Activated T-cell treated with anti-CD3 and anti-CD28 coated beads, Interleukin-2, amount 50 U/mL, for 4 hours (primary cell): ENCODE measurements at regions not wholly inside any gene's neighbourhood (a gene's known extent, or its start where the extent isn't known, plus 50 kb on each side); places are given as distances from the start of the nearest gene placed in this dataset.

Source experiments
- ATAC-seq, 2 donors: fragments of 200-7000 bp; cut with Tn5 transposase; one replicate each; pipeline ENCODE4 v1.10.0; 2021
- DNase-seq: peaks from one replicate; pipeline ENCODE4 v3.0.0-alpha.2; 2020
- H3K27me3 Mint-ChIP-seq: one replicate; pipeline ENCODE4 v1.8.0; 2021; ENCODE audit warnings: low read depth, mixed read lengths
- H3K36me3 Mint-ChIP-seq: one replicate; pipeline ENCODE4 v1.8.0; 2022; ENCODE audit warnings: mixed read lengths; ENCODE audit not compliant: insufficient read depth
- H3K4me1 Mint-ChIP-seq: one replicate; pipeline ENCODE4 v1.8.0; 2021; ENCODE audit warnings: low read depth, mixed read lengths
- H3K4me3 Mint-ChIP-seq: one replicate; pipeline ENCODE4 v1.8.0; 2021; ENCODE audit warnings: mild to moderate bottlenecking, moderate library complexity, mixed read lengths
- H3K9me3 Mint-ChIP-seq: one replicate; pipeline ENCODE4 v1.8.0; 2021; ENCODE audit warnings: mixed read lengths

DNA sequence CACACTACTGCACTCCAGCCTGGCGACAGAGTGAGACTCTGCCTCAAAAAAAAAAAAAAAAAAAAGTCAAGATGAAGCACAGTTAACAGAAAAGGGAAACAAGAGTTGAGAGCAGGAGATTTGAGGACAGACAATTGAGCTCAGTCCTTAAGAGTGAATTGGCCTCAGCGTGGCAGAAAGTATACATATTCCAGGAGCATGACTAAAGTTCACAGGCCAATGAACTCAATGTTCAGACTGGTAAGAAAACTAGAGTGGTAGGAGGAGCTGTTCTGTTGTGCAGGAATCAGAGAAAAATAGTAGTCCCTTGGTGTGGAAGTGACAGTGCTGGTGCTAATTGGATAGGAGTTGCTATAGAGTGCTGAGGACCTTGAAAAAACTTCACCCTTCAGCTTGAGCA is 60.0 kb downstream of the NRN1 start:
- H3K4me3 Mint-ChIP-seq = no peak overlapping the region
- peaks cover 2% of the 10 kb centered on the region for H3K36me3 Mint-ChIP-seq
- ATAC-seq (no peak), DNase-seq (no peak)
- H3K4me1 Mint-ChIP-seq = no peaks in the 10 kb centered on the region
- peaks cover 20% of the 10 kb centered on the region for H3K9me3 Mint-ChIP-seq
- no peaks in the 10 kb centered on the region for H3K27me3 Mint-ChIP-seq

DNA sequence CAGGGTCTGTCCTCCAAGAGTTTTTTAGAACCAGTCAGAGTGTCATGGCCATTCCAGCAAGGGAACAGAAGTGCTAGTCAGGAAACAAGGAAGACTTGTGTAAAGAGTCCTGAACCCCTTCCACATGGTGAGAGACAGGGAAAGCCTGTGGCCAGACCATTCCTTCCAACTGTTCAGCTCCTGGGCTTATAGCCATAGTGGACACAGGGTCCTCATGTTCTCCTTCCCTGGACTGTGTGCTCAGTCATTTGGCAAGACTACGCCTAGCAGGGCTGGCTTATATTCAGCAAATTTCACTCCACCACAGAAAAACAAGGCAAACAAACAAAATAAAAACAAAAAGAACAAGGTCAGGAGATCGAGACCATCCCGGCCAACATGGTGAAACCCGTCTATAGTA is 60.5 kb downstream of the NRN1 start:
- H3K27me3 Mint-ChIP-seq = no peaks in the 10 kb centered on the region
- H3K4me3 Mint-ChIP-seq = no peak overlapping the region
- H3K36me3 Mint-ChIP-seq = peaks cover 2% of the 10 kb centered on the region
- DNase-seq (no peak), ATAC-seq (no peak)
- H3K4me1 Mint-ChIP-seq = no peaks in the 10 kb centered on the region
- H3K9me3 Mint-ChIP-seq = peaks cover 20% of the 10 kb centered on the region

DNA sequence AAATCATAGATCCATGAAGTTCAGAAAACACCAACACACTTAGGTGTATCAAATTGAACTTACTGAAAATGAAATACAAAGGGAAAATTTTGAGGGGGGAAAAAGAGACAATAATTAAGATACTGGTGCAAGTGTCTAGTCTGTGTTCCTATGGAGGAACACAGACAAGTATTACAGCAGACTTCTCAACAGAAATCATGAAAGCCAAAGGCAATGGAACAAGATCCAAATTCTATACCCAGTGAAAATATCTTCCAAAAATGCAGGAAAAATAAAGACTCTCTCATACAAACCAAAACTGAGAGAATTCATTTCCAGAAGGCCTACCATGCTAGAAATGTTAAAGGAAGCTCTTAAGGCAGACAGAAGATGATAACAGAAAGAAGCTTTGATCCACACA is 63.1 kb downstream of the NRN1 start:
- H3K4me3 Mint-ChIP-seq = no peak overlapping the region
- no peak for DNase-seq
- H3K9me3 Mint-ChIP-seq = peaks cover 20% of the 10 kb centered on the region
- no peaks in the 10 kb centered on the region for H3K4me1 Mint-ChIP-seq
- ATAC-seq = no peak
- H3K27me3 Mint-ChIP-seq = no peaks in the 10 kb centered on the region
- H3K36me3 Mint-ChIP-seq = peaks cover 2% of the 10 kb centered on the region

DNA sequence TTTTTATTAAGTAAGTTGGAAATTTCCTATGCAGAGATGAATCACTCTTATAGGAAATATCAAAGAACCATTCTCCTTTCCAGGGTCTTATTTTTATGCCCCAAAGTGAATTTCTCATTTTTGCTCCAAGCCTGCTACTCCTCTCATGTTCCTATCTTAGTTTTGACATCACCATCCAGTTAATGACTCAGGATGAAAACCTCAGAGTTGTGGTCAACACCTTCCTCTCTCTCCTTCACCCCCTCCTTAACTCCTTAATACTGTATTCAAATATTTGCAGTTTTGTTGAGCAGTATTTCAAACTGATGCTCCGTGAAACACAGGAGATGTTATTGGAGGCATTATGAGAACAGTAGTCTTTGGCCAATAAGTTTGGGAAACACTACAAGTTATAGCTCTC is 64.1 kb downstream of the NRN1 start:
- DNase-seq (no peak), ATAC-seq (no peak)
- H3K4me3 Mint-ChIP-seq = no peak overlapping the region
- no peaks in the 10 kb centered on the region for H3K4me1 Mint-ChIP-seq
- H3K36me3 Mint-ChIP-seq = peaks cover 2% of the 10 kb centered on the region
- no peaks in the 10 kb centered on the region for H3K27me3 Mint-ChIP-seq
- peaks cover 20% of the 10 kb centered on the region for H3K9me3 Mint-ChIP-seq

DNA sequence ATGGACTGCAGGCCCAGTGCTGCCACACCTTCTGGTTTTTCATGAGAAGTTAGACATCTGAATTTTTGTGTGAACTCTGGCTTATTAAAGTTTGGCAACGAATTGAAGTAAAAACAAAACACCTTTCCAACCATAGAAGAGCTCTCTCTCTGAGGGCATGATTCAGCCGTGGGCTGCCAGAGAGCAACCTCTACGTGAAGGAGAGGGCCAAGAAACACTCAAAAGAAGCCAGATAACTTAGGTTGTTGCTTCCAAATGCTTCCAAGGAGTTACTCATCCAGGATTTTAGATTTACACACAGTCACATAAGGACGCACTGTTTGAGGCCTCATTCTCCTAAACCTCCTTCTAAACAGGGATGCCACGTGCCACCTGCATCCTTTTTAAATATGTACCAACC is 65.5 kb downstream of the NRN1 start:
- peaks cover 2% of the 10 kb centered on the region for H3K36me3 Mint-ChIP-seq
- H3K27me3 Mint-ChIP-seq = peaks cover 4% of the 10 kb centered on the region
- H3K4me3 Mint-ChIP-seq = no peak overlapping the region
- H3K9me3 Mint-ChIP-seq = peaks cover 20% of the 10 kb centered on the region
- ATAC-seq = no peak
- no peak for DNase-seq
- H3K4me1 Mint-ChIP-seq = no peaks in the 10 kb centered on the region

DNA sequence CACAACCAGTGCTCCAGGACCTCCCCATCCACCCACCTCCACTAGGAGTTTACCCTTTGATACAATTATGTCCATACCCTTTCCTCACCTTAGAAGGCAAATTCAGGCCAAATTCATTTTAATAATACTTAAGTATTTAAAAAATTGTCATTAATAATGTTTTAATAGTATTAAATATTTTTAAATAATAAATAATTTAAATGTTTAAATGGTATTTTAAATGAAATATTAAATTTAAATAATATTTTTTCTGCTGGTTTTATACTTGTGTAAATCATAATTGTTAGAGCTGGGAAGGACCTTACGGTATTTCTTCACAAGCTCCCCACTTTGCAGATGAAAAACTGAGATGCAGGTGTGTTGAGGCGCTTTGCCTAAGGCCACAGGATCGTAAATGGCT is 67.8 kb downstream of the NRN1 start:
- Mint-ChIP-seq H3K27me3 (peaks cover 15% of the 10 kb centered on the region), H3K9me3 (peaks cover 16% of the 10 kb centered on the region), H3K4me1 (no peaks in the 10 kb centered on the region), H3K4me3 (no peak overlapping the region), H3K36me3 (peaks cover 2% of the 10 kb centered on the region)
- no peak for ATAC-seq
- no peak for DNase-seq

DNA sequence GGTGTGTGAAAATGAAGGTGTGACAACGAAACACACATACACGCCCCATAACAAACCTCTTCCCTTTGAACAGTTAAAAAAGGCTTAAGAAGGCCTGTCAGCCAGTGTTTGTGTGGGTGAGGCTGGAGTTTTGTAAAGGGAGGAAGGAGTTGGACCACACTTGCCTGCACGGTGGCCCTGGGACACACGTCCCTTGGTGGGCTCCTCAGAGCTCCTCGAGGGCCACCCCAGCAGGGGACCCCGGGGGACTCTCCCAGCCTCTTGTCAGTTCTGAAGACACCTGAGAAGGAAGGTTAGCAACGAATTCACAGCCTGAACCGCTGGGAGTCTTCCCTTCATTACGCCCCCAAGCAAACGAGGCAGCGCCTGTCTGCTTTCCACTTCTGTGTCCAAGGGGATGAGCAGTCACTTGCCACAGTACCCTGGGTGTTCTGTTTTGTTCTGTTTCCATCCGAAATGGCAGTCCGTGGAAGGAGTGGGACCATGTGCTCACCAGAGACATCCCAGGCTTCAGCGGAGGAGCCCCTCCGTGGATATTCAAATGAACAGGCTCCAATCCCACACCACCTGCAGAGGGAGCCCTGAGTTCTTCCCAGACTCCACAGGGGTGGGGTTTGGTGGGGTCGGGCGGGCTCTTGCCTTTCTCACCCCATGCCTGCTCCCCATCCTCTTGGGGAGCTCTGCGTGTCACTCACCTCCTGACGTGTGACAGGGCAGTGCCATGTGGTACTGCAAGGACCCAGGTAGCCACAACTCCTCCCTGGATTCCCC is 68.6 kb downstream of the NRN1 start:
- DNase-seq = no peak
- Mint-ChIP-seq H3K27me3 (peaks cover 15% of the 10 kb centered on the region), H3K9me3 (peaks cover 9% of the 10 kb centered on the region), H3K4me1 (no peaks in the 10 kb centered on the region), H3K36me3 (no peaks in the 10 kb centered on the region), H3K4me3 (no peak overlapping the region)
- ATAC-seq = no peak

DNA sequence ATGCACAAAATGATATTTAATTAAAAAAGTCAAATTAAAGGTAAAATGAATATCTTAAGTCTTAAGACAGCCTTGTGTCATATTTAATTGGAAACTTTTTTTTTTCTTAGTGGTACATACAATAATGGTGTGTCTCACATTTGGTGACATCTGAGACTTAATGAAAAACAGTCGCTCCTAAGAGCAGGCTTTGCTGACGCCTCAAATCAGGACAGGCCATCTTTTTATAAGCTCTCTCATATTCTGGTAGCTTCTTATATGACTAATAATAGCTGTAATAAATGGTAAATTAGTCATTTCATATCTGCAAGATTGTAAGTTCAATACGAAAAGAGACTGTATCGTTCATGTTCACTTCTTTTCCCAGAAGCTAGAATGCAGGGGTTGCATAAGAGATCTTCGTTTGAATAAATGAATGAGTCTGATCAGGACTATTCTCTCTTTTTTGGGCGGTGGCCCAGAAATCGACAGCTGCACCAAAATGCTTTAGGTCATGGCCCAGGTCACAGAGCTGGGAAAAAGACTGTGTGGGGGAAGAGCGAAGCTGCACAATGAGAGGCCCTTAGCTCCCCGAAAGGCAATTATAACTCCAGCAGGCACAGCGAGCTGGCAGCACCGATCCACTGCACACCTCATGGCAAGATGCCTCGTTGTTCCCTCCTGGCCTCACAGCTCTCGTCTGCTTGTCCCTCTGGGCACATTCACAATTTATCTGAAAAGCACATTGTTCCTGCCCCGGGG is 69.4 kb downstream of the NRN1 start:
- Mint-ChIP-seq H3K4me3 (no peak overlapping the region), H3K27me3 (peaks cover 15% of the 10 kb centered on the region), H3K9me3 (peaks cover 3% of the 10 kb centered on the region), H3K4me1 (no peaks in the 10 kb centered on the region), H3K36me3 (no peaks in the 10 kb centered on the region)
- ATAC-seq (no peak), DNase-seq (no peak)

DNA sequence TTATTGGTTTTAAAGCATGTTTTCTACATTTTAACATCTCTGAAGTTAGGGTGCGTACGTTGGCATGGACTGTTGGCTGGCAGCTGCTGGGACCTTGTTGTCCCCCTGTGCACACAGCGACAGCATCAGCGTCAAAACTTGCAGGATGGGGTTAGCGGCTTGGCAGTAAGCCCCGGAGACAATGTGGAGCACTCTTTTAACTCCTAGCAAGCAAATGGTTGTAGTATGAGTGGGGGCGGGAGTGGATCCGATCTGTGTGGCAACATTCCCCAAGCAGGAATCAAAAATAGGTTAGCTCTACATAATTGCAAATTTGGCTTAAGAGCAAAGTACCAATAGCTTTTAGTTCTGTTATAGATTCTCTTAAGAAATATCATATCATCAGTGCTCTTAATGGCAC is 70.1 kb downstream of the NRN1 start:
- no peaks in the 10 kb centered on the region for H3K9me3 Mint-ChIP-seq
- H3K36me3 Mint-ChIP-seq = no peaks in the 10 kb centered on the region
- peaks cover 19% of the 10 kb centered on the region for H3K27me3 Mint-ChIP-seq
- no peaks in the 10 kb centered on the region for H3K4me1 Mint-ChIP-seq
- no peak for DNase-seq
- no peak for ATAC-seq
- H3K4me3 Mint-ChIP-seq = no peak overlapping the region

DNA sequence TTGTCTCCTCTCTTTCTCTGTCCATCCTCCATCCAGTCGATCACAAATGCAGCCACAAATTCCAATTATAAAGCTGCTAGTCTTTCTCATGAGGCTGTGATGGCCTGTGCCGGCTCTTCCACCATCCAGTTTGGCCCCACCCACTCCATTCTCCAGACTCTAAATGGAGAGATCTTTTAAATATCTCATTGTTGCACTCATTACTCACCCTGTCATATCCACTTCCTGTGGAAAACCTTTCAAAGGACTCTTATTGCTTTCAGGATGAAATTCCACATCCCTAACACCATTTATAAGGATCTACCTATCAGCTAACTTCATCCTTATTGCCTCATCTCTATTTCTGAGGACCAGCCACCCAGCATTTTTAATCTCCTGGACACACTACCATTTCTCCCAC is 70.6 kb downstream of the NRN1 start:
- no peaks in the 10 kb centered on the region for H3K9me3 Mint-ChIP-seq
- DNase-seq (no peak), ATAC-seq (no peak)
- no peaks in the 10 kb centered on the region for H3K36me3 Mint-ChIP-seq
- no peak overlapping the region for H3K4me3 Mint-ChIP-seq
- H3K4me1 Mint-ChIP-seq = peaks cover under 1% of the 10 kb centered on the region
- H3K27me3 Mint-ChIP-seq = peaks cover 23% of the 10 kb centered on the region

DNA sequence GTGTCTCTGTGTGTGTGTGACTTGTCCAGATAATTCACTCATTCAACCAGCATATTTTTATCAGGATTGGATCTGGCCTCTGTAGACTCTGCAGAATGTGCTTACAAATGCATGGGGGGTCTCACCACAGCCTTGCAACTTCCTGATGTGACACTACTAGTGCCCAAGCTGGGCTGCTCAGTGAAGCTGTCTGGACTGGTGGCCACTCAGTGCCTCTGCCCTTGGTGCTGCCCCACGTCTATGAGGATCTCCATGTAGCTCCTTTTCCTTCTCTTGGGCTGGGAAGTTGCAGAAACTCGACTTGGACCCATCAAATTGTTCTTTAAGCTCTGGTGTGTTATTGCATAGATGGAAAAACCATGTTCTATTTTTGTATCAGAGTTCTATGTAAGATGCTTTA is 75.8 kb downstream of the NRN1 start:
- Mint-ChIP-seq H3K27me3 (peaks cover 28% of the 10 kb centered on the region), H3K4me3 (no peak overlapping the region), H3K4me1 (peaks cover 6% of the 10 kb centered on the region), H3K36me3 (no peaks in the 10 kb centered on the region), H3K9me3 (peaks cover 5% of the 10 kb centered on the region)
- no peak for DNase-seq
- ATAC-seq = no peak

DNA sequence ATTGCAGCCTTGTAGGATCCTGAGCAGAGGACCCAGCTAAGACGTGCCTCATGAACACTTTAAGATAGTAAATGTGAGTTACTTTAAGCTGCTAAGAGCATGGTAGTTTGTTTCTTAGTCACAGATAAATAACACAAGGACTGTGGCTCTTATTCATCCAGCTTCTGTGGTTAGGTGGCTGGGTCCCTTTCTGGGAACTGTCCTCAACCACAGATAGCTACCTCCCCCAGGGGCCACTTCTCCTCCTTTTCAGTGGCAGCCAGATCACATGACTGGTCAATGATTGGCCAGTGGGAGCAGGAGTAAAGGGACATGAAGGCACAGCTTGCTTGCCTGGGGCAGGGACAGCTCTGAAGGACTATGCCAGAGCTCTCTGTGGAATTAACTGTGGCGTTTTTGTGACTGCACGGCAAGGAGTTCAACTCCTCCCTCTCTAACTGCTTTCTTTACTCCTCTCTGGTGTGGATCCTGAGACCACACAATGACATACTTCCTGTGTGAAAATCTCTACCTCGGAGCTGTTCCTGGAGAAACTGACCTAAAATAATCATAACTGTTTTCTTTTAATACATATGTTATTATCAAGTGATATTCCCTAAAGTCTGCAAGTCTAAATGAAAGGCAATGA is 76.5 kb downstream of the NRN1 start:
- DNase-seq (no peak), ATAC-seq (no peak)
- Mint-ChIP-seq H3K27me3 (peaks cover 24% of the 10 kb centered on the region), H3K36me3 (peaks cover 2% of the 10 kb centered on the region), H3K4me3 (no peak overlapping the region), H3K4me1 (peaks cover 6% of the 10 kb centered on the region), H3K9me3 (peaks cover 8% of the 10 kb centered on the region)

DNA sequence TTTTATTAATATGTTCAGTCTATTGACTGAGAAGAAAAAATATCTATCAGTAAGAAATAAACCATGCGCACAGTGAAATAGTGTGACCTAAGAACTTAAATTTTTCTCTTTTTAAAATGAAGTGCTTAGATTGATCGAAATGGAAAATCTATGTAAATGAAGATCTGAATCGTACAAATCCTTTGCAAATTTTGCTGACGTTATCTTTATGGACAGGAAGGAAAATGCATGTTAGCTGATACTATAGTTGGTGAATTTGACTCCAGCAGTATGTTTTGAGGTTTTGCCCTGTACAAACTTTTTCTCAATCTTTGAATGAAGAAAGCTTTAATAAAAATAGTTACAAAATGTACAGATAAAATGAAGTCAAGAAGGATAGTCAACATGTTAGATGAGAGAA is 82.9 kb downstream of the NRN1 start:
- peaks cover 2% of the 10 kb centered on the region for H3K27me3 Mint-ChIP-seq
- H3K9me3 Mint-ChIP-seq = peaks cover 23% of the 10 kb centered on the region
- ATAC-seq (no peak), DNase-seq (no peak)
- H3K36me3 Mint-ChIP-seq = peaks cover 8% of the 10 kb centered on the region
- H3K4me3 Mint-ChIP-seq = no peak overlapping the region
- H3K4me1 Mint-ChIP-seq = no peaks in the 10 kb centered on the region

DNA sequence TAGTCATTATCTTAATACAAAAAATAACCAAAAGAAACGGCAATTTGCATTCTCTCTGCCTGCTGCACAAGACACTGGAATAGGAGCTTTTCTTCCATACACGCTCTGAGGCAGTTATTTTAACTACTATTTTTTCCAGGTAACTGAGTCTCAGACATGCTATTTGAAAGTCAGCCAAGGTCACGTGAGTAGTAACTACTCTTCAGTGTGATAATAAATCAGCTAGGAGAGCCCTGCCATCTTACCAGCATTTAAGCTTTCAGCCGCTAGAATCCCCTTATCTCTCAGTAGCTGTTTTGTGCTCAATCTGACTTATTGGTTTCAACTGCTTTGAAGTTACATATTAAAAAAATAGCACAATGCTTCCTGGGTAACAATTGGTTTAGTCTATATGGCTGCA is 84.5 kb downstream of the NRN1 start:
- H3K36me3 Mint-ChIP-seq = peaks cover 9% of the 10 kb centered on the region
- peaks cover 2% of the 10 kb centered on the region for H3K27me3 Mint-ChIP-seq
- H3K4me1 Mint-ChIP-seq = no peaks in the 10 kb centered on the region
- no peak for DNase-seq
- H3K4me3 Mint-ChIP-seq = no peak overlapping the region
- peaks cover 23% of the 10 kb centered on the region for H3K9me3 Mint-ChIP-seq
- no peak for ATAC-seq

DNA sequence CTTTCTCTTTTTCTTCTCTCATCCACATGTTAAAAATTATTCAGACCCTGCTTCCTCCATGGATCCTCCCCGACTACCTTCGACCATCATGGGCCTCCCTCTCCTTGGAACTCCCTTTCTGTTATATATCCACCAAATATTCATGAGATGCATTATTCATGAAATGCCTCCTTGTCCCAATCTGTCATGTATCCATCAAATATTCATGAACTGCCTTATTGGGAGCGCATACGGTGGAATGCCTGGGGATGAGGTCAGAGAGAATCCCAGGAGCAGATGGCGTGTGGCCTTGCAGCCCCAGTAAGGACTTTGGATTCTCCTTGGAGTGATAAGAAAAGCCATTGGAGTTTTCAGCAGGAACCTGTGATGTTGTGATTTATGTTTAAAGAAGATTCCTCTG is 97.0 kb downstream of the NRN1 start:
- H3K4me3 Mint-ChIP-seq = no peak overlapping the region
- DNase-seq (no peak), ATAC-seq (no peak)
- no peaks in the 10 kb centered on the region for H3K27me3 Mint-ChIP-seq
- peaks cover 2% of the 10 kb centered on the region for H3K36me3 Mint-ChIP-seq
- no peaks in the 10 kb centered on the region for H3K4me1 Mint-ChIP-seq
- H3K9me3 Mint-ChIP-seq = peaks cover 4% of the 10 kb centered on the region
